ENCODE measurements at regions not wholly inside any gene's neighbourhood (a gene's known extent, or its start where the extent isn't known, plus 50 kb on each side); places are given as distances from the start of the nearest gene placed in this dataset.

DNA sequence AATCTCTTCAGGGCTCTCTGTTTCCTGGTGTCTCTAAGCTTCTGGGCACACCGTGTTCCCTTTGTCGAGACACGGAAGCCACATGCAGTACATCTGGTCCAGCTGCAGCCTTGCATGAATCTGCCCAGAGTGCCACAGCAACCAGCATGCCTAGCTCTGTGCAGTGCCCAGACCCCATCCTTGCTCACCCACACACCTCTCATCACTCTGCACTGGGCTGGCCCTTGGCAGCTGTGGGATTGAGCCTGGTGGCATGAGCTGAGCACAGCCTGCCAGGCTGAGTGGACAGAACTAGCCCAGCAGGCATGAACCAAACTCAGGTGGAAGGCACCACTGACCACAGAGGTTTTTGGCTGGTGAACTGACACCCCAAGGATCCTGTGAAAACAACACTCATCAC, 279.9 kb downstream of the ATXN7L3B start:
- DNase-seq (ENCODE audit: extremely low read depth, low read depth) = no peak
- TF ChIP-seq, protein P1, sequence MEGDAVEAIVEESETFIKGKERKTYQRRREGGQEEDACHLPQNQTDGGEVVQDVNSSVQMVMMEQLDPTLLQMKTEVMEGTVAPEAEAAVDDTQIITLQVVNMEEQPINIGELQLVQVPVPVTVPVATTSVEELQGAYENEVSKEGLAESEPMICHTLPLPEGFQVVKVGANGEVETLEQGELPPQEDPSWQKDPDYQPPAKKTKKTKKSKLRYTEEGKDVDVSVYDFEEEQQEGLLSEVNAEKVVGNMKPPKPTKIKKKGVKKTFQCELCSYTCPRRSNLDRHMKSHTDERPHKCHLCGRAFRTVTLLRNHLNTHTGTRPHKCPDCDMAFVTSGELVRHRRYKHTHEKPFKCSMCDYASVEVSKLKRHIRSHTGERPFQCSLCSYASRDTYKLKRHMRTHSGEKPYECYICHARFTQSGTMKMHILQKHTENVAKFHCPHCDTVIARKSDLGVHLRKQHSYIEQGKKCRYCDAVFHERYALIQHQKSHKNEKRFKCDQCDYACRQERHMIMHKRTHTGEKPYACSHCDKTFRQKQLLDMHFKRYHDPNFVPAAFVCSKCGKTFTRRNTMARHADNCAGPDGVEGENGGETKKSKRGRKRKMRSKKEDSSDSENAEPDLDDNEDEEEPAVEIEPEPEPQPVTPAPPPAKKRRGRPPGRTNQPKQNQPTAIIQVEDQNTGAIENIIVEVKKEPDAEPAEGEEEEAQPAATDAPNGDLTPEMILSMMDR (IDR thresholded peaks at IDR 0.05; ENCODE audit: low read depth, low read length, missing control alignments) = no peak
- H3K4me3 ChIP-seq (replicated peaks; ENCODE audit: low read depth, low read length) = no peak overlapping the region

DNA sequence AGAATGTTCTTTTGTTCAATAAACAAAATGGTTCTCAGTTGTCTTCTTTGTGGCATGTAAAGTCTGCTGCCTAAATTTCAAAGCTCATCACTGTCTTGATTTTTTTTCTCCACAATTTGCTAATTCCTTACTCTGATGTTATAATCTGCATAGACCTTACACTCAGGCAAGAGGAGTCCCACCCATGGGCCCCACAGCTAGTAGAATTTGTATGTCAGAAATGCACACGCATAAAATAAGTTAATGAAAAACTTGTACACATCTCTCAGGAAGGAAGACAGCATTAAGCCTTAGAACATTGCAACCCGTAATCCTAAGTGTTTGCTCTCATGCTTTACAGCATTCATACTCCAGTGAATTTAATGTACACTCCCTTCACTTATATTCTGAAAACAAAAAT, 280.8 kb downstream of the ATXN7L3B start:
- H3K4me3 ChIP-seq (replicated peaks; ENCODE audit: low read depth, low read length) = no peak overlapping the region
- no peak for DNase-seq (ENCODE audit: extremely low read depth, low read depth)
- TF ChIP-seq, protein P1 (IDR thresholded peaks at IDR 0.05; ENCODE audit: low read depth, low read length, missing control alignments) = no peak

DNA sequence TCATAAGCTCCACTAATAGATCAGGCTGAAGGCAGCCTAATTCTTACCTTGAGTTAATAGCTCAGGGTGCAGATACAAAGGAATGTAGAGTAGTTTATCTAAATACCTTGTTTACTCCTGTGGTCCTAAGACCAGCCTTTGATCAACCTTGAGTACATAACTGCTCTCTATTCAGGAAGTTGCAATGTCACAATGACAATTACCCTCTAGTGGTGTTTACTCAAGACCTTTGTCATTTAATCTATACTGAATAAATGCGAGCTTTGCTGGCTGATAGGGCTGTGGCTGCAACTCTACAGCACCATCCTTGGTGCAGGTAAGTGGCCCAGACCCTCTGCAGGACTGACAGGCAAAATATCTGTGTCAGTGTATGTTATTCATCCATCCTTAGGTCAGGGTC, 282.7 kb downstream of the ATXN7L3B start:
- H3K4me3 ChIP-seq (replicated peaks; ENCODE audit: low read depth, low read length) = no peak overlapping the region
- no peak for DNase-seq (ENCODE audit: extremely low read depth, low read depth)
- TF ChIP-seq, protein P1 (IDR thresholded peaks at IDR 0.05; ENCODE audit: low read depth, low read length, missing control alignments) = no peak

DNA sequence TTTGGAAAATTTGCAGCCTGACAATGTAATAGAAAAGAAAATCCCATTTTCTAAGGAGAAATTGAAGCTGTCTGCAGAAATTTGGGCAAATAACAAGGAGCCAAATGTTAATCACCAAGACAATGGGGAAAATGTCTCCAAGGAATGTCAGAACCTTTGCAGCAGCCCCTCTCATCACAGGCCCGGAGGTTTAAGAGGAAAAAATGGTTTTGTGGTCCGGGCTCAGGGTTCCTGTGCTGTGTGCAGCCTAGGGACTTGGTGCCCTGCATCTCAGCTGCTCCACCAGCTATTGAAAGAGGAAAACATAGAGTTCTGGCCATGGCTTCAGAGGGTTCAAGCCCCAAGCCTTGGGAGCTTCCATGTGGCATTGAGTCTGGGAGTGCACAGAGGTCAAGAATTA, 298.9 kb downstream of the ATXN7L3B start:
- no peak for DNase-seq (ENCODE audit: extremely low read depth, low read depth)
- no peak overlapping the region for H3K4me3 ChIP-seq (replicated peaks; ENCODE audit: low read depth, low read length)
- TF ChIP-seq, protein P1 (IDR thresholded peaks at IDR 0.05; ENCODE audit: low read depth, low read length, missing control alignments) = no peak

DNA sequence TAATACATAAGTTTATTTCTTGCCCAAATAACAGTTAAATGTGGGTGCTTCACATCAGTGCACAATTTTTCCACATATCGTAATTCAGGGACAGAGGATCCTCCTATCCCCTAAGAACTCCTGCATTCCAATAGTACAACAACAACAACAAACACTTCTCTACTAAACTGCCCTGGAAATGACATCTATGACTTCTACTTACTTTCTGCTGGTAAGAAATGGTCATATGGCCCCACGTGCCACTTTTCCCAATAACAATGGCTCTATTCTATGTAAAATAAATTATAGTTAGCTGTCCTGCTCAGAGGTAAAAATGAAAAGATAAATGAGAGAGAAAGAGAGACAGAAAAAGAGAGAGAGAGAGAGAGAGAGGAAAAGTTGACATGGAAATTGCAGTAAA, 308.5 kb downstream of the ATXN7L3B start:
- H3K4me3 ChIP-seq (replicated peaks; ENCODE audit: low read depth, low read length) = no peak overlapping the region
- no peak for DNase-seq (ENCODE audit: extremely low read depth, low read depth)
- TF ChIP-seq, protein P1 (IDR thresholded peaks at IDR 0.05; ENCODE audit: low read depth, low read length, missing control alignments) = no peak

DNA sequence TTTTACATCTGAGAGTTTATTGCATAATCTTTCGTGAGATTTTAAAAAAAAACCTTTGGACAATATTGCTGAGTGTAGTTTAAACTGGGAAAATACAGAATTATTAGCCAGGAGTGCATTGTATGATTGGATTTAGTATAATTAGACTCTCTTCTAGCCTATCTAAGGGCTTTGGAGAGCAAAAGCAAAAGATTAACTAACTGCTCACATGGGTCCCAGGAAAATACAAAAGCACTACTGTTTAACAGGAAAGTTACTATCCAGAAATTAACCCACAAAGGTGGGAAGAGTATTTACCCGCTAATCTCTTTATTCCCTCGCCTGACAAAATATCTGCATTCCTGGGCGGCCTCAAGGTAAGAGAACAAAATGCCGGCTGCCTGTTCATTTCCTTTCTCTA, 309.5 kb downstream of the ATXN7L3B start:
- no peak overlapping the region for H3K4me3 ChIP-seq (replicated peaks; ENCODE audit: low read depth, low read length)
- TF ChIP-seq, protein P1 (IDR thresholded peaks at IDR 0.05; ENCODE audit: low read depth, low read length, missing control alignments) = no peak
- no peak for DNase-seq (ENCODE audit: extremely low read depth, low read depth)

DNA sequence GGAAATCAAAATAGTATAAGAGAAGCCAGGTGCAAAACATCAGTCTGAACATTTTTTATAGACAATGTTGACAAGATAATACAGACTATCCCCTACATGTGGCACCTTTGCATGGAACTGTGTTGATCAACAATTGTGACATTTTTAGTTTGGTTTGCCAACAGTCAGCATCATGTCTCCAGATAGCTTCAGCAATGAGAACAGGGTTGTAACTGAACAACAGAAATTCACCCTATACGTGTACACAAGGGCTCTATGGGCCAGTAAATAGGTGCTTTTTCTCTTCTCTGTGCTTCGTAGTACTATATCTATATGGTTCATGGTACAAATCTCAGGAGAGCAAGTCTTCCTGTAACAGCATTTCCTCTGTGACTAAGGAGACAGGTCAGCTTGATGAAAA, 310.4 kb downstream of the ATXN7L3B start:
- H3K4me3 ChIP-seq (replicated peaks; ENCODE audit: low read depth, low read length) = no peak overlapping the region
- TF ChIP-seq, protein P1 (IDR thresholded peaks at IDR 0.05; ENCODE audit: low read depth, low read length, missing control alignments) = no peak
- DNase-seq (ENCODE audit: extremely low read depth, low read depth) = no peak
